ENCODE measurements at regions not wholly inside any gene's neighbourhood (a gene's known extent, or its start where the extent isn't known, plus 50 kb on each side); places are given as distances from the start of the nearest gene placed in this dataset.

- no peak for DNase-seq
- H2AFZ ChIP-seq (ENCODE audit: insufficient read depth, low read depth, low read length, poor library complexity, severe bottlenecking): no peak overlapping the region
- no peaks in the 10 kb centered on the region for H3K27me3 ChIP-seq (ENCODE audit: control insufficient read depth in 2 of 2, insufficient read depth in 2 of 2, low read length in 2 of 2)
- Mint-ChIP-seq H3K9me3 (peaks cover 2 to 9% (median 5%) of the 10 kb centered on the region in 7 donors), H3K27me3 (ENCODE audit: low read depth in 3 of 3) (peaks cover 1 to 6% (median 2%) of the 10 kb centered on the region in 3 donors), H3K36me3 (no peaks in the 10 kb centered on the region), H3K4me3 (no peak overlapping the region), H3K27ac (no peak overlapping the region), H3K4me1 (no peaks in the 10 kb centered on the region)
- 97% methylated on average over 8 of the region's 10 CpGs for WGBS (ENCODE audit: insufficient coverage)
- no peak overlapping the region for H3K27ac ChIP-seq (ENCODE audit: low read depth in 1 of 2, low read length in 2 of 2)
- no peak overlapping the region for H3K4me2 ChIP-seq (replicated peaks; ENCODE audit: extremely low read depth, low read length, poor library complexity, severe bottlenecking)
- H4K20me1 ChIP-seq (ENCODE audit: insufficient read depth, low read length): no peaks in the 10 kb centered on the region
- H3K36me3 ChIP-seq (replicated peaks in 1 of 2; ENCODE audit: control insufficient read depth in 1 of 2, insufficient read depth in 2 of 2, low read length in 2 of 2): no peaks in the 10 kb centered on the region
- no peak overlapping the region for H3K9ac ChIP-seq (ENCODE audit: insufficient read depth, low read length, poor library complexity, severe bottlenecking)
- H3K9me3 ChIP-seq (replicated peaks in 1 of 2; ENCODE audit: control insufficient read depth in 1 of 2, insufficient read depth in 1 of 2, low read length in 2 of 2): no peaks in the 10 kb centered on the region
- H3K79me2 ChIP-seq (ENCODE audit: insufficient read depth, low read length): no peaks in the 10 kb centered on the region
- no peak for TF ChIP-seq CTCF (IDR thresholded peaks at IDR 0.05)
- intact Hi-C loops (cut with micrococcal nuclease): no loop called here
- H3K4me3 ChIP-seq (replicated peaks in 1 of 3; ENCODE audit: low read depth in 2 of 3, low read length in 3 of 3): no peak overlapping the region
- no peaks in the 10 kb centered on the region for H3K4me1 ChIP-seq (ENCODE audit: control insufficient read depth in 1 of 2, insufficient read depth in 2 of 2, low read length in 2 of 2)
These were observed 238.0 kb upstream of the PPP2R2D start for GRCh38 chr10:131662851-131663250.

- TF ChIP-seq CTCF (IDR thresholded peaks at IDR 0.05): no peak
- H2AFZ ChIP-seq (ENCODE audit: insufficient read depth, low read depth, low read length, poor library complexity, severe bottlenecking): no peak overlapping the region
- H3K4me3 Mint-ChIP-seq: no peak overlapping the region
- intact Hi-C loops (cut with micrococcal nuclease): no loop called here
- H3K4me2 ChIP-seq (replicated peaks; ENCODE audit: extremely low read depth, low read length, poor library complexity, severe bottlenecking): no peak overlapping the region
- no peaks in the 10 kb centered on the region for H3K9me3 ChIP-seq (replicated peaks in 1 of 2; ENCODE audit: control insufficient read depth in 1 of 2, insufficient read depth in 1 of 2, low read length in 2 of 2)
- 80% methylated on average over 4 of the region's 4 CpGs for WGBS (ENCODE audit: insufficient coverage)
- no peaks in the 10 kb centered on the region for H4K20me1 ChIP-seq (ENCODE audit: insufficient read depth, low read length)
- no peaks in the 10 kb centered on the region for H3K36me3 ChIP-seq (replicated peaks in 1 of 2; ENCODE audit: control insufficient read depth in 1 of 2, insufficient read depth in 2 of 2, low read length in 2 of 2)
- no peak for DNase-seq
- H3K9ac ChIP-seq (ENCODE audit: insufficient read depth, low read length, poor library complexity, severe bottlenecking): no peak overlapping the region
- peaks cover 1 to 6% (median 2%) of the 10 kb centered on the region in 3 donors for H3K27me3 Mint-ChIP-seq (ENCODE audit: low read depth in 3 of 3)
- H3K4me1 ChIP-seq (ENCODE audit: control insufficient read depth in 1 of 2, insufficient read depth in 2 of 2, low read length in 2 of 2): no peaks in the 10 kb centered on the region
- H3K27me3 ChIP-seq (ENCODE audit: control insufficient read depth in 2 of 2, insufficient read depth in 2 of 2, low read length in 2 of 2): no peaks in the 10 kb centered on the region
- no peaks in the 10 kb centered on the region for H3K79me2 ChIP-seq (ENCODE audit: insufficient read depth, low read length)
- H3K4me1 Mint-ChIP-seq: no peaks in the 10 kb centered on the region
- H3K36me3 Mint-ChIP-seq: no peaks in the 10 kb centered on the region
- H3K27ac Mint-ChIP-seq: no peak overlapping the region
- no peak overlapping the region for H3K4me3 ChIP-seq (replicated peaks in 1 of 3; ENCODE audit: low read depth in 2 of 3, low read length in 3 of 3)
- H3K9me3 Mint-ChIP-seq: peaks cover 2 to 9% (median 5%) of the 10 kb centered on the region in 7 donors
- H3K27ac ChIP-seq (ENCODE audit: low read depth in 1 of 2, low read length in 2 of 2): no peak overlapping the region
These were observed 237.5 kb upstream of the PPP2R2D start for GRCh38 chr10:131663351-131663750.

All from CD14-positive monocyte (primary cell).